GM10266 (cell line): ENCODE measurements at regions not wholly inside any gene's neighbourhood (a gene's known extent, or its start where the extent isn't known, plus 50 kb on each side); places are given as distances from the start of the nearest gene placed in this dataset.

Experiments used
- DNase-seq: peaks from one replicate; pipeline ENCODE4 v3.0.0; 2012; ENCODE audit errors: extremely low spot score
- TF ChIP-seq, protein P1 (sequence below): IDR thresholded peaks from 2 replicates; pipeline ENCODE4 v1.5.1; 2012; ENCODE audit warnings: mild to moderate bottlenecking, low read depth; ENCODE audit not compliant: control insufficient read depth, insufficient read depth; ENCODE audit errors: missing control alignments

DNA sequence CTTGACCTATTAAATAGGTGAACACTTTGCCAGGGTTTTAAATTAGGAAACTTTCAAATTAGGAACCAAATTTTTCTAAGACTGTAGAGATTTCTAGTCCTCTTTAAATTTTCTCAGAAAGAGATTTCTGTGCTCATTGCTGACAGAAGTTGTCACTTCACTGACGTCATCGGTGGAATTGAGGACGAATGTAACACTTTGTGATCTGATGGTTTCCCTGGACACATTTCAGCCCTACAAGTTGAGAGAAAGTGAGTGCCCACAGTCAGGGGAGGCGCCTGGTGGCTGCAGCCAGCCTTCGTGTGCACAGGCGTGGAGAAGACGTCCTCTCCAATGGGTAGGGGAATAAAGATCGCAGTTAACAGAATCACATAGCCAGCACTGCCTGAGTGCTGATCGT, 396.5 kb upstream of the TSHZ3 start:
- TF ChIP-seq, protein P1, sequence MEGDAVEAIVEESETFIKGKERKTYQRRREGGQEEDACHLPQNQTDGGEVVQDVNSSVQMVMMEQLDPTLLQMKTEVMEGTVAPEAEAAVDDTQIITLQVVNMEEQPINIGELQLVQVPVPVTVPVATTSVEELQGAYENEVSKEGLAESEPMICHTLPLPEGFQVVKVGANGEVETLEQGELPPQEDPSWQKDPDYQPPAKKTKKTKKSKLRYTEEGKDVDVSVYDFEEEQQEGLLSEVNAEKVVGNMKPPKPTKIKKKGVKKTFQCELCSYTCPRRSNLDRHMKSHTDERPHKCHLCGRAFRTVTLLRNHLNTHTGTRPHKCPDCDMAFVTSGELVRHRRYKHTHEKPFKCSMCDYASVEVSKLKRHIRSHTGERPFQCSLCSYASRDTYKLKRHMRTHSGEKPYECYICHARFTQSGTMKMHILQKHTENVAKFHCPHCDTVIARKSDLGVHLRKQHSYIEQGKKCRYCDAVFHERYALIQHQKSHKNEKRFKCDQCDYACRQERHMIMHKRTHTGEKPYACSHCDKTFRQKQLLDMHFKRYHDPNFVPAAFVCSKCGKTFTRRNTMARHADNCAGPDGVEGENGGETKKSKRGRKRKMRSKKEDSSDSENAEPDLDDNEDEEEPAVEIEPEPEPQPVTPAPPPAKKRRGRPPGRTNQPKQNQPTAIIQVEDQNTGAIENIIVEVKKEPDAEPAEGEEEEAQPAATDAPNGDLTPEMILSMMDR, result no peak
- DNase-seq, result no peak

DNA sequence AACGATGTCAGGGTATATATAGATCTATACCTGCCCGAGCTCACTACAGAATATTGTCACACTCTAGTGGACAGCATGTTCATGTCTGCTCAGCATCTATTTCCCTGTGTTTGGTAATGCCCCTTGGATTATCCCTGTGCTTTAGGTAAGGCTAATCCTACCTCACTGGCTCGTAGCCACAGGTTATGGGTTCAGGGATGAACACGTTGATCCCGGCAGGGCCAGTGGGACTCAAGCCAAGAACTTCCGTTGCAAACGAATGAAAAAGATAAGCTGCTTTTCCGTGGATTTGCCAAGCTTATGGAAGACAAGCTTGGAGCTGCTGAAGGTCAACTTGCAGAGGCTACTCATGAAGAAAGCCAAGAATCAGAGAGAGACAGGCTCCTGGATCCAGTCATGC, 400.0 kb upstream of the TSHZ3 start:
- no peak for DNase-seq
- TF ChIP-seq, protein P1, result no peak

DNA sequence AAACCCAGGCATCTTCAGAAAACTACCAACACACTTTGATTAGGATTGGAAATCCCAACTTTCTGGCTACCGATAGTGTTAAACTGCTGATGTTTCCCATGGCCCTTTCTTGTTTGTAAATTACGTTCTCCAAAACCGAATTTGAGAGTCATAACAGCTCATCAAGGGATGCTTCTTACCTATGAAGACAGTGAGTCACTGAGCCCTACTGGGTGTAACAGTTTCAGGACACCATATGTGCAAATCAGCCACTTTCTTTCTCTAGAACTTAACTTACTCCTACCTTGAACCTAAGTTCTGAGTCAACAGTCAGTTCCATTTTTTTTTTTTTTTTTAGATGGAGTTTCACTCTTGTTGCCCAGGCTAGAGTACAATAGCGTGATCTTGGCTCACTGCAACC, 410.1 kb upstream of the TSHZ3 start:
- no peak for DNase-seq
- TF ChIP-seq, protein P1, result no peak

DNA sequence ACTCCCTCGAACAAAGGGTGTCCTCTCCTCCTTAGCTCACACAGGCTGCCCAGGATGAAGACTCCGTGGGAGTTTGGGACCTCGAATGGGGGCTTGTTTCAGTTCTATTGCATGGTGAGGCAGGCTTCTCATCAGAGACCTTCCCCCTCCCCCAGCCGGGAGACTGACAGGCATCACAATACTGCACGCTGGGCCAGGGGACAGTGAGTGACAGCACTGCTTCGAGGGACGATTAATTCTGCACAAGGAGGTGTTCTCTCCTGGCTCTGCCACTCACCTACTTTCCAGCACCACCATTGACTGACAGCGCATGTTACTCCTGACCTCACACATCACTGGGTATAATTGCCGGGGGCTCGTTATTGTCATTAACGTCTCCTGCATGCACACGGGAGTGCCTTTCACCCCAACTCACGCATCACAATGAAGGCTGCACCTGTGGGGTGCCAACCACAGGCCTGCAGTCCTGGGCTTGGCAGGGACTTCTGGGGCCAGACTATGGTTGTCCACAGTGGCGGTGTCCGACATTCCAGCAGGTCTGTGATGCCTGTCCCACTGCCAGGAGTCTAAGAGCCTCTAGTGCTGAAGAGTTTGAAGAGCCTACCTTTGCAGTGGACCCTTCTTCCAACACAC, 412.2 kb upstream of the TSHZ3 start:
- TF ChIP-seq, protein P1, result no peak

DNA sequence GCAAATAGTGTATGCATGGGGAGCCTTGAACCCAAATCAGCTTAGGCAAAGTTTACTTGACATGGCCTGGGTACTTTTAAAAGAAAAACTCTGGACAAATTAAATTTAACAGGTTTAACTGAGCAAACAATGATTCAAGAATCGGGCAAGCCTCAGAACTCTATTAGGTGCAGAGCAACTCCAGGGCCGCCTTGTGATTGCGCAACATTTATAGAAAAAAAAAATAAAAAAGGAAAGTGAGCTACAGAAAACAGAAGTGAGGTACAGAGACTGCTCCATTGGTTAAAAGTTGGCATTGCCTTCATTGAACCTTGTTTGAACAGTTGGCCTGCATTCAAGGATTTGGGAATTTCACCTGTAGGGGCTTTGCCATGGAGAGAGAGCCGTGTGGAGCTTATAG, 421.0 kb upstream of the TSHZ3 start:
- TF ChIP-seq, protein P1, result no peak
- no peak for DNase-seq

More for the DNA sequence above, 412.2 kb upstream of the TSHZ3 start:
- DNase-seq, result no peak

DNA sequence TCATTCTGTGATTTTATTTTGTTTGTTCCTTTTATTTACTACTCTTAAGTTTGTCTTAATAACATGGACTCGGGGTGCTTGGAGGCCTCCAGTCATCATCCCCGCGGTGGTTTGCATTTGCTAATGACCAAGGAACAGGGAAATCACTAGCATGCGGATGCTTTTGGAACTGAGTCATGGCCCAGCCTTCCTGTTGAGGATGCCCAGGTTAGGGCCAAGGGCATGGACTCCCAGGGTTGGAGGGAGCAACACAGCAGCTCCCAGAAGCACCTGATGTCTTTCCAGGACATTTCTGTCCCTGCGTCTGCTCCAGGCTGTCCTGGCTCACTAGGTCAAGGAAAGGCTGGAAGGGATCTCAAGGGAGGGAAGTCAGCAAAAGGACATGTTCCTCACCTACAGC, 423.7 kb upstream of the TSHZ3 start:
- no peak for DNase-seq
- TF ChIP-seq, protein P1, result no peak

DNA sequence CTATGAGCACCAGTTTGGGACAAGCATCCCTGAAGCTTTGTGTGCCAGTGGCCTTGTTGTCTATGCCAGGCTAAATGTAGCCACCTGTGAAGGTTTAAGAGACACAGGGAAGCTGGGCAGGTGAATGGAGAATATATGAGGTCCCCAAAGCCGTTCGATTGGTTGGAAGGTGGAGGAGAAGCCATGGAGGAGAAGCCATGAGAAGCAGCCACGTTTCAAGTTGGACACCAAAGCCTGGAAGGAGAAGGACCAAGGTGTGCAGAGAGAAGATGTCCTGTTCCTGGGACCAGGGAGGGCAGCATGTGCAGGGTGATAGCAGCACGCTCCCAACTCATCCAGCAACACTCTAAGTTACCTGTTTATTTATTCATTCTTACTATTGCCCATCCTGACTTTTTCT, 432.3 kb upstream of the TSHZ3 start:
- no peak for DNase-seq
- TF ChIP-seq, protein P1, result no peak
